22Rv1 (cell line): ENCODE measurements at regions not wholly inside any gene's neighbourhood (a gene's known extent, or its start where the extent isn't known, plus 50 kb on each side); places are given as distances from the start of the nearest gene placed in this dataset.

Source experiments
- CTCF ChIP-seq: fragments of 450-650 bp; IDR thresholded peaks from 2 replicates; pipeline ENCODE4 v1.5.1; 2017; ENCODE audit warnings: mild to moderate bottlenecking
- ZFX ChIP-seq: fragments of 450-650 bp; IDR thresholded peaks from 2 replicates; pipeline ENCODE4 v1.6.1; 2017; ENCODE audit warnings: antibody characterized with exemption, borderline replicate concordance

- TF ChIP-seq CTCF (no peak), ZFX (no peak)
These were observed 104.0 kb upstream of the SLC34A2 start for GRCh38 chr4:25551605-25552004.
